Medulla oblongata (tissue), 1 donor: ENCODE measurements at regions not wholly inside any gene's neighbourhood (a gene's known extent, or its start where the extent isn't known, plus 50 kb on each side); places are given as distances from the start of the nearest gene placed in this dataset.
"Not testable (repeated sequence)": the region's sequence is repeated elsewhere in the genome, so short reads cannot be mapped to it uniquely, and the experiment has no call there.

Source experiments
- DNase-seq: peaks from one replicate; pipeline ENCODE4 v3.0.0-alpha.2; 2015; ENCODE audit errors: extremely low spot score

GRCh38 chr13:107675847-107676550 is 539.3 kb downstream of the LIG4 start:
- DNase-seq, result no peak

DNA sequence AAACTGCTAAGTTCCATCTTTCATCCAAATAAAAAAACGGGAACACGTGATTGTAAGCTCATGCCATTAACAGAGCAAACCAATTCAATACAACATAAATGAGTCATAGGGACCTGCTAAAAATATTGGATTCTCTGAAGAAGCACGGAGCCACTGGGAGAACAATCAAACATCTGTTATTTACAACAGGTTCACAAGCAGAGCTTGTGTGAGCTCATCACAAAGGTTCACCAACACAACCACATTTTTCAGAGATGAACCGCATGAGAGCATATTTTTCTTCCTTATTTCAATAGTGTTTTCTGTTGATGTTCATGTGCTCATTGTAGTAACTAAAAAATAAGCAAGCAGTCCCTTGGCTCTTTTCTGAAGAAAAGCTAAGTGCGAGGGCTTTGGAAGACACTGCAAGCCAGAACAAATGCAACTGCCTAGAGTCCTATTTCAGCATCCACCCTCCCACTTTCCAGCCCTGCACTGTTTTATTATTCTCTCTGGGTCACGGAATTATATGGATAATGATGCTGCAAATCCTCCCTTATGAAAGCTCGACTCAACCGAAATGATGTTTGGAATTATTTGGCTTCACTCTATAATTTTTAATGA is 545.8 kb downstream of the LIG4 start:
- DNase-seq, result no peak

DNA sequence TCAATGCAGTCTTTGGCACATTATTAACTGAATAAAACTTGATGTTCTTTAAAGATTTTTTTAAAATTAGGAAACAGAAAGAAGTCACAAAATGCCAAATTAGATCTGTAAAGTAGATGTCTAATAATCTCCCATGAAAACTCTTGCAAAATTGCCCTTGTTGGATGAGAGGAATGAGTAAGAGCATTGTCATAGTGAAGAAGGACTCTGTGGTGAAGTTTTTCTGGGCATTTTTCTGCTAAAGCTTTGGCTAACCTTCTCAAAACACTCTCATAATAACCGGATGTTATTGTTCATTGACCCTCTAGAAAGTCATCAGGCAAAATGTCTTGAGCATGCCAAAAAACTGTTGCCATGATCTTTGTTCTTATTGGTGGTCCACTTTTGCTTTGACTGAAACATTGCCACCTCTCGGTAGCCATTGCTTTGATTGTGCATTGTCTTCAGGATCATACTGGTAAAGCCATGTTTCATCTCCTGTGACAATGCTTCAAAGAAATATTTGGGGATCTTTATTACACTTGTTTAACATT is 549.3 kb downstream of the LIG4 start:
- DNase-seq, result no peak

DNA sequence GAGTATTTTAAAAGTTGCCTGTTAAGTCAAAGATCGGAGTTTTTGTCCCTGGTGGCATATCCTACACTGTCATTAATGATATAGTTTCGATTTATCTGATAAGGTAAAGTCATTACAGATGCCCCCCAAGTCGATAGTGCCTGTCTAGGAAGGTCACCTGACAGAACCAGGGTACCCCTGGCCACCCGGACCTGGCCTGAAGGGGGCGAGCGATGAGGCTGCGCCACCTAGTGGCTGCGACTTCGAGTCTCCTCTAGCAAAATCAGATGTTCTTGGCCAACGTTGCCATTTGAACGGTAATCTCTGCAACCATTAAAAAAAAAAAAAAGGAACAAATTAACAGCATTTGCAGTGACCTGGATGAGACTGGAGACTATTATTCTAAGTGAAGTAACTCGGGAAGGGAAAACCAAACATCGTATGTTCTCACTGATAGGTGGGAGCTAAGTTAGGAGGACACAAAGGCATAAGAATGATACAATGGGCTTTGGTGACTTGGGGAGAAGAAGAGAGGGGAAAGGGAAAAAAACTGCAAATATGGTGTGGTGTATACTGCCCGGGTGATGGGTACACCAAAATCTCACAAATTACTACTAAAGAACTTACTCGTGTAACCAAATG is 565.1 kb downstream of the LIG4 start:
- peak; percentile 56 for DNase-seq

- DNase-seq, result no peak
Observed at GRCh38 chr13:107649079-107649478, 566.3 kb downstream of the LIG4 start.

GRCh38 chr13:107644136-107644535 is 571.2 kb downstream of the LIG4 start:
- DNase-seq, result no peak

GRCh38 chr13:107643615-107644014 is 571.7 kb downstream of the LIG4 start:
- no peak for DNase-seq

- no peak for DNase-seq
Observed at GRCh38 chr13:107642831-107643230, 572.5 kb downstream of the LIG4 start.

GRCh38 chr13:107641574-107641973 is 573.8 kb downstream of the LIG4 start:
- DNase-seq, result no peak

GRCh38 chr13:107625648-107626047 is 589.7 kb downstream of the LIG4 start:
- no peak for DNase-seq

- DNase-seq, result no peak
Observed at GRCh38 chr13:107617527-107617926, 597.8 kb downstream of the LIG4 start.

GRCh38 chr13:107612376-107612775 is 603.0 kb downstream of the LIG4 start:
- DNase-seq, result no peak

DNA sequence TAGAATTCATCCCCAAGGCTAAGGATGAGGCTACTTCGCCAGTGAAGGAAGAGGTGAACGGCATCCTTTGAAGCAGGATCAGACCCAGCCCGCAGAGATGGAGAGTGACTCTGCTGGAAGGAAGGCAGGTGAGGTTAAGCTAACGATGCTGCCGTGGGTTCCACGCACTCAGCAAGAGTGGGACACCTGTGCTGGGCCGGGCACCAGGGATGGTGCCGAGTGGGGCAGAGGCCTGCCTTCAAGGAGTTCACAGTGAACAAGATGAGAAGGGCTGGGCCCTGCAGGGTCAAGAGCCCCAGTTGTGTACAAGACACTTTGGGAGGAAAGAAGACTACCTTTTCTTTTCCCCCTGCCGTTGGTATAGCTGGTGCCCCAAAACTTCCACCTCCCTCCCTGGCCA is 606.6 kb downstream of the LIG4 start:
- DNase-seq, result no peak

DNA sequence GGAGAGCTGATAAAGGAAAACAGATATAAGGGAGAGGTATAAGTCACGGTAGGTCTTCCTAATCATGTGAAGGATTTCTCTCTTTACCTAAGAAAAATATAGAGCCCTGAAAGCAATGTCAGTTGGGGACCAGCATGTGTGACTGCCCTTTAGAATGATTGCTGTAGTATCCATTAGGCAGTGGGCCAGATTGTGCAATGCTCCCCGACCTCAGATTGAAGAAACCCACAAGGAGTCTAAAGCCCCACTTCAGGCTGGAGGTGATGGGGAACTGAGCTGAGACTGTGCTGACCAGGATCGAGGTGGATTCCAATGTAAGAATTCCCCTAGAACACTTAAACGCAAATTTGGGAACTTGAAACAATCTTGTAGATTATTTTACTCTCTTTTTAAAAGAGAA is 614.4 kb downstream of the LIG4 start:
- no peak for DNase-seq

- DNase-seq, result not testable (repeated sequence)
Observed at GRCh38 chr13:107596306-107596705, 619.0 kb downstream of the LIG4 start.

DNA sequence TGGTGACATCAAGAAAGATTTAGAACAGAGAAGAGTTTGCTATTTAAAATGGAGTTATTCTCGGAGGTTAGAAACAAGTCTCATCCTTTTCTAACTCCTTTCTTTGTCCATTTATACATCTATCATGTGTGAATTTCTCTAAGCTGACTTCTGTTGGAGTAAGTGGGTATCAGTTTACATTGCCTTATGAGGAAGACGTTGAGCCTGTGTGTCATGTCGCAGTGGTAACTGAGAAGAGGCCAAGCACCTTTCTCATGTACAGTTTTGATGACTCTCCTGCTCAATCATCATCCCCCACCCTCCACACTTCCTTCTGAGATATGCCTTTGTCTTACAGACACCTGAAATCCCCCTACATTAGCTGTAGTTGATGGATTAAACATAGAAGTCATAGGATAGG is 624.8 kb downstream of the LIG4 start:
- DNase-seq, result no peak

GRCh38 chr13:107587681-107588080 is 627.7 kb downstream of the LIG4 start:
- DNase-seq, result no peak

- no peak for DNase-seq
Observed at GRCh38 chr13:107586216-107586615, 629.1 kb downstream of the LIG4 start.

DNA sequence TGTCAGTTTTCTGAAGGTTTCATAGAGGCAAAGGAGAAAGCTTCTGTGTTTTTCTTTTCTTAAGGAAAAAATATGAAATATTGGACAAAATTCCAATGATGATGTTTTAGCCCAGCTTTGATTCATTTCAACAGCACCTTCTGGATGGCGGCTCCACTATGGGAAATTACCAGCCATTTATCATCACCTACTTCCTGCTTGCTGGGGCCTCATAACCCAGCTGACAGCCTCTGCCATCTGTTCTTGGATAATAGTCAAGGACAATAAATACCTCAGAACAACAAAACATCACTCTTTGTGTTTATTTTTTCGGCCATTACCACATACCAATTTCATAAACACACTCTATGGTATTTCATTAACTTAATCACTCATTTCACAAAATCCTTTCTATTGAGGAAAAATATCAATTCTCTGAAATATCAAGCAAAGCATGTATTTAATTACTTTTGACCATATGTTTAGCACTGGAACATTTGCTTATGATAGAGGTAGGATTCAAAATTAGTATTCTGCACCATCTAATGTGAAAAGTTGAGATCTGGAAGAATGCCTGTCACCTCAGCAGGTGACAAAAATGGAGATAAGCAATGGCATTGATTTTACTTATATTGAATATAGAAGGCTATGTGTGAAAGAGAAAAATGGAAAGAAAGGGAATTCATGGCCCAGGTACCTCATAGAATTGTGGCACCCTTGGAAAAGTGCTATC is 629.7 kb downstream of the LIG4 start:
- DNase-seq, result no peak

GRCh38 chr13:107582171-107582570 is 633.2 kb downstream of the LIG4 start:
- no peak for DNase-seq

DNA sequence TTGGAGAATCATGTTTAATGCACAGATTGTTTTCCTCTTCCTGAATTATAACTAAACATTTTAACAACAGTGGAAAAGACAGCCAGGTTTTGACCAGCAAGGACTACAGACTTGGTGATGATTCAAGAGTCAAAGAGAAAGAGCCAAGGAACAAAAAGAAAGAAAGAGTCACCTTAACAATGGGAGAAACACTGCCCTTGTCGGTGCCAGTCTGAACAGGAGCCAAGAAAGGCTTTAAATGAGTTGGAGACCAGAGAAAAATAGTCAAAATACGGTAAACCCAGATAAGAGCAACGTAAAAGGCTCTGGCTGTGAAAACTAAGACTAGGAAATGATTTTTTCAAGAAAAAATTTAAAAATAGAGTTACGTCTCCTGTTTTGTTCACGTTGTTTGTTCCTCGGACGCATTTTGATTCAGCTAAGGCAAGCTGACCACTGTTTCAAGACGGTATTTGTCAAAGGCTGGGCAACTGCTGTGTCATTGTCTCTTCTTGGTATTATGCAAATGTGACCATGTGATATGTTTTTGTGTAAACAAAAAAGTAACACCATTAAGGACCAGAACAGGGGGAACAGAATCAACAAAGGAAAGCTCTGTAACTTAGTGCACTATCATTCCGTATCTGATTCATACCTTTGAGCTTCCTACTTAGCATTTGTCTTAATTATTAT is 634.5 kb downstream of the LIG4 start:
- DNase-seq, result peak; percentile 21

DNA sequence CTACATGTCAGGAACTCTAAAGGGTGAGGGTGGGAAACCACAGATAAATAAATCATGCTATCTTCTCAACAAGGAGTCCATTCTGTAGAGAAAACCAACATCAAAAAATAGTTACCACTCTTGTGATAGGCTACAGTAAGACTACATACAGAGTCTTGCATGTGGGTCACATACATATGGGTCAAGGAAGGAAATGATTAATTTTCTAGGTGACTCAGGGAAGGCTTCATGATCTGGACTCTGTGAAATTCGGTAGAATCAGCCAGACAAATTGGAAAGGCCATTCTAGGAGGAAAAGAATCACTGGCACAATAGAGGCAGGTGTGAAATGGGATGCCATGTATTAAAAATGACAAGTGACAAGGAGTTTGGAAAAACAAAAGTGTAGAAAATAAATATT is 638.9 kb downstream of the LIG4 start:
- DNase-seq, result no peak
